Neuronal stem cell (in vitro differentiated cells): ENCODE measurements at regions not wholly inside any gene's neighbourhood (a gene's known extent, or its start where the extent isn't known, plus 50 kb on each side); places are given as distances from the start of the nearest gene placed in this dataset.

Experiments used
- DNase-seq: peaks from one replicate; pipeline ENCODE4 v3.0.0-alpha.2; 2013; ENCODE audit warnings: low spot score
- H2AFZ ChIP-seq: one replicate; pipeline ENCODE4 v1.6.1; 2013; ENCODE audit warnings: mild to moderate bottlenecking, low read length, inconsistent platforms
- H2AK5ac ChIP-seq: 2 replicates; pipeline ENCODE4 v1.6.1; 2013; ENCODE audit warnings: low read depth, mild to moderate bottlenecking, inconsistent platforms, low read length, moderate library complexity, mixed read lengths
- H2BK120ac ChIP-seq: 2 replicates; pipeline ENCODE4 v1.6.1; 2013; ENCODE audit warnings: low read depth, mild to moderate bottlenecking, inconsistent platforms, low read length, moderate library complexity, mixed read lengths
- H2BK12ac ChIP-seq: one replicate; pipeline ENCODE4 v1.6.1; 2013; ENCODE audit warnings: low read length, inconsistent platforms
- H2BK15ac ChIP-seq: 2 replicates; pipeline ENCODE4 v1.6.1; 2013; ENCODE audit warnings: mild to moderate bottlenecking, low read length, inconsistent platforms, mixed read lengths
- H2BK5ac ChIP-seq: one replicate; pipeline ENCODE4 v1.6.1; 2013; ENCODE audit warnings: inconsistent platforms, mild to moderate bottlenecking, low read length, moderate library complexity
- H3K14ac ChIP-seq: one replicate; pipeline ENCODE4 v1.6.1; 2013; ENCODE audit warnings: low read length, inconsistent platforms
- H3K18ac ChIP-seq: 2 replicates; pipeline ENCODE4 v1.6.1; 2013; ENCODE audit warnings: low read length, inconsistent platforms
- H3K23ac ChIP-seq: 2 replicates; pipeline ENCODE4 v1.6.1; 2013; ENCODE audit warnings: low read depth, mild to moderate bottlenecking, mixed read lengths, low read length, inconsistent platforms; ENCODE audit not compliant: poor library complexity
- H3K27ac ChIP-seq: replicated peaks from 3 replicates; pipeline ENCODE4 v1.5.1; 2013; ENCODE audit warnings: low read length, inconsistent platforms
- H3K27me3 ChIP-seq, 3 experiments: 2 replicates each; pipeline ENCODE4 v1.6.1; 2013; ENCODE audit warnings: low read length in 3 of 3, mild to moderate bottlenecking in 2 of 3, inconsistent platforms in 1 of 3, low read depth in 1 of 3, mixed read lengths in 1 of 3, moderate library complexity in 1 of 3; ENCODE audit not compliant: control insufficient read depth in 3 of 3, insufficient read depth in 3 of 3
- H3K36me3 ChIP-seq, 2 donors: replicated peaks in 1 of 2; 2 replicates each; pipeline ENCODE4 v1.6.1; 2013; ENCODE audit warnings: low read length in 2 of 2; ENCODE audit not compliant: control insufficient read depth in 2 of 2, insufficient read depth in 2 of 2
- H3K4ac ChIP-seq: 2 replicates; pipeline ENCODE4 v1.6.1; 2013; ENCODE audit warnings: inconsistent platforms, mild to moderate bottlenecking, low read length, moderate library complexity
- H3K4me1 ChIP-seq, 2 donors: 1 replicate in 1 of 2; 2 replicates in 1 of 2; pipeline ENCODE4 v1.6.1; 2013; ENCODE audit warnings: low read length in 2 of 2, low read depth in 1 of 2; ENCODE audit not compliant: control insufficient read depth in 2 of 2, insufficient read depth in 1 of 2
- H3K4me2 ChIP-seq: one replicate; pipeline ENCODE4 v1.6.1; 2013; ENCODE audit warnings: mild to moderate bottlenecking, low read length, inconsistent platforms; ENCODE audit not compliant: insufficient read depth, poor library complexity, severe bottlenecking
- H3K4me3 ChIP-seq, 2 donors: 2 replicates each; pipeline ENCODE4 v1.5.1; 2013; ENCODE audit warnings: low read length in 2 of 2, mild to moderate bottlenecking in 2 of 2, inconsistent platforms in 1 of 2, moderate library complexity in 1 of 2
- H3K79me1 ChIP-seq: one replicate; pipeline ENCODE4 v1.6.1; 2013; ENCODE audit warnings: low read depth, mild to moderate bottlenecking, inconsistent platforms, low read length, moderate library complexity
- H3K9ac ChIP-seq: one replicate; pipeline ENCODE4 v1.6.1; 2013; ENCODE audit warnings: mild to moderate bottlenecking, low read depth, low read length, inconsistent platforms; ENCODE audit not compliant: poor library complexity
- H3K9me3 ChIP-seq, 2 donors: replicated peaks in 1 of 2; 2 replicates each; pipeline versions ENCODE3 to v1.6.1; 2013; ENCODE audit warnings: low read length in 2 of 2, mild to moderate bottlenecking in 2 of 2, inconsistent platforms in 1 of 2, low read depth in 1 of 2, mixed read lengths in 1 of 2, moderate library complexity in 1 of 2; ENCODE audit not compliant: control insufficient read depth in 2 of 2, insufficient read depth in 1 of 2
- H4K8ac ChIP-seq: one replicate; pipeline ENCODE4 v1.6.1; 2013; ENCODE audit warnings: low read depth, mild to moderate bottlenecking, inconsistent platforms, low read length, moderate library complexity
- H4K91ac ChIP-seq: one replicate; pipeline ENCODE4 v1.6.1; 2013; ENCODE audit warnings: low read length, low read depth, mild to moderate bottlenecking, inconsistent platforms; ENCODE audit not compliant: poor library complexity
- WGBS, 2 donors: extraction: QIAGEN DNeasy Blood & Tissue Kit; methylation state at CpG; one replicate each; pipeline ENCODE4 v1.1.7; 2013; ENCODE audit warnings: missing lambda C conversion rate in 2 of 2, mixed read lengths in 1 of 2; ENCODE audit not compliant: insufficient read length in 2 of 2, insufficient replicate concordance in 1 of 2; ENCODE audit errors: extremely low coverage in 2 of 2; 5-methylcytosine and 5-hydroxymethylcytosine counted together

DNA sequence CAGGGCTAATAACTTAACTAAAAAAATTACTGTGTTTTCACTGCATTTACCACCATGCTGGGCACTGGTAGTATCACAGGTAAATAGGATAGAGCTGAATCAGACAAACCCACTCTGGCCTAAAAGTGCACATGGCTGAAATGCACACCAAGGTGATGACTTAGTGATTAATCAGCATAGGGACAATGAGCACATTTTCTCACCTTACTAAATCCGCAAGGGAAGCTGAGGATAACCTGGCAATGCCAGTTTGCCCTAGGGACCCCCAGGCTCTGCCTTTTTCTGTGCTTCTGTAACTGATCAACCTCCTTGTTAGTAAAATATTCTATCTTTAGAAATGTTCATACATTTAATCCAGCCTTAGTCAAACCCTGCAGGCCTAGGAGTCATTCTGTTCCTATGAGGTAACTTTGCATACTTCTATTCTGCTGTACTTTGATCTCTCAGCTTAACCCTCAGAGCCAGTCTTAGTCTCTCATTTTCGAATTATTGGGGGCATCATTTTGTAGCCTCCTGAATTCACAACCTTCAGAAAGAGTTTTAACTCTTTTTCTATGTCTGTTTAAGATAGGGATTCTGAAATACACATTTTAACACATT lies 562.9 kb upstream of the KCNMB2 start:
- Histone ChIP-seq H3K18ac (no peak overlapping the region), H2BK120ac (no peak overlapping the region), H4K8ac (no peak overlapping the region), H3K79me1 (no peaks in the 10 kb centered on the region), H3K4me2 (no peak overlapping the region), H2AFZ (no peak overlapping the region), H3K4me3 (no peak overlapping the region), H2BK15ac (no peak overlapping the region), H3K14ac (no peak overlapping the region), H3K27me3 (no peaks in the 10 kb centered on the region), H2AK5ac (no peak overlapping the region), H3K4me1 (no peaks in the 10 kb centered on the region), H3K9me3 (no peaks in the 10 kb centered on the region), H3K23ac (no peak overlapping the region), H2BK12ac (no peak overlapping the region), H3K4ac (no peak overlapping the region), H2BK5ac (no peak overlapping the region), H3K27ac (no peak overlapping the region), H3K9ac (no peak overlapping the region), H3K36me3 (no peaks in the 10 kb centered on the region), H4K91ac (no peak overlapping the region)
- no CpG with 5 or more reads among the region's 2 CpGs for WGBS, 2 donors
- no peak for DNase-seq

- no CpG with 5 or more reads among the region's 2 CpGs for WGBS, 2 donors
- Histone ChIP-seq H3K79me1 (no peaks in the 10 kb centered on the region), H3K27me3 (no peaks in the 10 kb centered on the region), H3K14ac (no peak overlapping the region), H2BK12ac (no peak overlapping the region), H2BK5ac (no peak overlapping the region), H4K8ac (no peak overlapping the region), H3K27ac (no peak overlapping the region), H3K36me3 (no peaks in the 10 kb centered on the region), H2AFZ (no peak overlapping the region), H3K23ac (no peak overlapping the region), H3K4me1 (no peaks in the 10 kb centered on the region), H3K4me2 (no peak overlapping the region), H2AK5ac (no peak overlapping the region), H3K9me3 (no peaks in the 10 kb centered on the region), H2BK15ac (no peak overlapping the region), H3K4me3 (no peak overlapping the region), H3K18ac (no peak overlapping the region), H3K9ac (no peak overlapping the region), H3K4ac (no peak overlapping the region), H4K91ac (no peak overlapping the region), H2BK120ac (no peak overlapping the region)
- DNase-seq: no peak
Measured at GRCh38 chr3:177976241-177976640, 560.0 kb upstream of the KCNMB2 start.

GRCh38 chr3:177976866-177977265 lies 559.4 kb upstream of the KCNMB2 start:
- Histone ChIP-seq H3K79me1 (no peaks in the 10 kb centered on the region), H4K91ac (no peak overlapping the region), H3K4me3 (no peak overlapping the region), H3K4me2 (no peak overlapping the region), H3K27me3 (no peaks in the 10 kb centered on the region), H3K23ac (no peak overlapping the region), H2BK120ac (no peak overlapping the region), H3K36me3 (no peaks in the 10 kb centered on the region), H2AK5ac (no peak overlapping the region), H3K4me1 (no peaks in the 10 kb centered on the region), H3K4ac (no peak overlapping the region), H2BK12ac (no peak overlapping the region), H2AFZ (no peak overlapping the region), H3K9ac (no peak overlapping the region), H2BK5ac (no peak overlapping the region), H3K14ac (no peak overlapping the region), H2BK15ac (no peak overlapping the region), H3K27ac (no peak overlapping the region), H4K8ac (no peak overlapping the region), H3K9me3 (no peaks in the 10 kb centered on the region), H3K18ac (no peak overlapping the region)
- no peak for DNase-seq
- WGBS, 2 donors: no CpG with 5 or more reads among the region's 2 CpGs

DNA sequence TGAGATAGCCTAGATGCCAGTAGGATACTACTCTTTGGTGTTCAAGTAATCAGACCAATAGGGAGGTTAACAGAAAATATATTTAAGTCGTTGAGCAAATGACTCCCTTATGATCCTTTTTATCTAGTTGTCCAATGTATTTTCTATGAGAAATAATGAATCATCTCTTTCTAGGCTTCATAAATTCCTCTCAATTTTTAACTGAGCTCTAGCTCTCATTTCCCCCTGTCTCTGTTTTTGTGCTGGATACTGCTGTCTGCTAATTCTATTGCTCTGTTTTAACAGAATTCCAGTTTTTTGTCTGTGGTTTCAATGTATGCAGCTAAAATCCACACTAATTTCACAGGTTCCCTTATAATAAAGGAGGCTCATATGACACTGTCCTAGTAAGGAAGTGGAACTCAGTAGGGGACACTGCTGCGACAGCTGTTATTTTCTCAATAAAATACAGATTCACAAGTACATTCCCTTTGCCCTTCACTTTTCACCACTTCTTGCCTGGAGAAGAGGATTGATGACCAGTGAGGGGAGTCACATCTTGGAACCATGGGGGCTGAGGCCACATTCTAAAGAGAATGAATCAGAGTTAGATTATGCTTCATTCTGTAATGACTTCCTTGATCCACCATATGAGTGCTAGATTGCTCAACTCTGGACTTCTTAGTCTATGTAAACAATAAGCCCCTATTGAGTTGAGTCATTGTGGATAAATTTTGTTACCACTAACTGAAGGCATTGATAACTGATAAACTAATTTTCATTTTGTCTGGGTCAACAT lies 558.7 kb upstream of the KCNMB2 start:
- Histone ChIP-seq H3K27ac (no peak overlapping the region), H3K4me3 (no peak overlapping the region)
- no peak for DNase-seq

More for the DNA sequence above, 558.7 kb upstream of the KCNMB2 start:
- no peaks in the 10 kb centered on the region for H3K79me1 ChIP-seq
- H3K9ac ChIP-seq: no peak overlapping the region
- H3K4me2 ChIP-seq: no peak overlapping the region
- H2BK120ac ChIP-seq: no peak overlapping the region
- no peak overlapping the region for H3K18ac ChIP-seq
- H3K23ac ChIP-seq: no peak overlapping the region
- no CpG with 5 or more reads among the region's 2 CpGs for WGBS, 2 donors
- H4K91ac ChIP-seq: no peak overlapping the region
- H3K27me3 ChIP-seq: no peaks in the 10 kb centered on the region
- no peaks in the 10 kb centered on the region for H3K36me3 ChIP-seq
- H3K9me3 ChIP-seq: no peaks in the 10 kb centered on the region
- H3K14ac ChIP-seq: no peak overlapping the region
- H3K4ac ChIP-seq: no peak overlapping the region
- H2AK5ac ChIP-seq: no peak overlapping the region
- peak overlapping the region; percentile 12 for H2AFZ ChIP-seq
- no peak overlapping the region for H2BK12ac ChIP-seq
- no peak overlapping the region for H2BK5ac ChIP-seq
- no peak overlapping the region for H2BK15ac ChIP-seq
- no peaks in the 10 kb centered on the region for H3K4me1 ChIP-seq
- H4K8ac ChIP-seq: no peak overlapping the region
